KMS-11 (cell line): ENCODE measurements at regions not wholly inside any gene's neighbourhood (a gene's known extent, or its start where the extent isn't known, plus 50 kb on each side); places are given as distances from the start of the nearest gene placed in this dataset.

ENCODE experiments used
- H2AFZ ChIP-seq: fragments of 200-600 bp; sonication (generic); 2 replicates; pipeline ENCODE4 v1.6.1; 2016; ENCODE audit warnings: antibody characterized with exemption, mixed run types, low read depth
- H3K27ac ChIP-seq: fragments of 200-600 bp; sonication (generic); 2 replicates; pipeline ENCODE4 v1.6.1; 2016; ENCODE audit warnings: mild to moderate bottlenecking, mixed run types
- H3K27me3 ChIP-seq: fragments of 200-600 bp; sonication (generic); 2 replicates; pipeline ENCODE4 v1.6.1; 2017; ENCODE audit warnings: mild to moderate bottlenecking, low read depth, mixed run types, moderate library complexity; ENCODE audit not compliant: insufficient read depth
- H3K36me3 ChIP-seq: fragments of 200-600 bp; sonication (generic); 2 replicates; pipeline ENCODE4 v1.6.1; 2017; ENCODE audit warnings: mild to moderate bottlenecking, mixed run types; ENCODE audit not compliant: insufficient read depth
- H3K4me1 ChIP-seq: fragments of 200-600 bp; sonication (generic); 2 replicates; pipeline ENCODE4 v1.6.1; 2016; ENCODE audit warnings: mild to moderate bottlenecking, low read depth, mixed run types; ENCODE audit not compliant: poor library complexity, severe bottlenecking
- H3K4me2 ChIP-seq: fragments of 200-600 bp; sonication (generic); 2 replicates; pipeline ENCODE4 v1.7.0; 2016; ENCODE audit warnings: mild to moderate bottlenecking, mixed run types
- H3K4me3 ChIP-seq: fragments of 200-600 bp; sonication (generic); IDR thresholded peaks from 2 replicates; pipeline ENCODE4 v1.6.1; 2017; ENCODE audit warnings: low read depth, low read length, mixed read lengths; ENCODE audit not compliant: insufficient read depth
- H3K79me2 ChIP-seq: fragments of 200-600 bp; sonication (generic); 2 replicates; pipeline ENCODE4 v1.6.1; 2016; ENCODE audit warnings: low read depth, mixed run types; ENCODE audit not compliant: insufficient read depth
- H3K9ac ChIP-seq: fragments of 200-600 bp; sonication (generic); 2 replicates; pipeline ENCODE4 v1.6.1; 2016; ENCODE audit warnings: mild to moderate bottlenecking, mixed run types
- H4K20me1 ChIP-seq: fragments of 200-600 bp; sonication (generic); 2 replicates; pipeline ENCODE4 v1.6.1; 2016; ENCODE audit warnings: mild to moderate bottlenecking, mixed run types; ENCODE audit not compliant: insufficient read depth
- CTCF ChIP-seq: fragments of 200-600 bp; sonication (generic); conservative IDR thresholded peaks from 2 replicates; pipeline ENCODE4 v1.6.1; 2017; ENCODE audit warnings: low read depth, mild to moderate bottlenecking, antibody characterized with exemption, low read length, moderate library complexity, mixed read lengths

GRCh38 chrX:138872537-138872936 lies 161.0 kb upstream of the FGF13 start:
- no peak overlapping the region for H3K4me3 ChIP-seq
- H4K20me1 ChIP-seq: no peaks in the 10 kb centered on the region
- no peak for TF ChIP-seq CTCF
- H2AFZ ChIP-seq: no peak overlapping the region
- no peaks in the 10 kb centered on the region for H3K79me2 ChIP-seq
- no peak overlapping the region for H3K4me2 ChIP-seq
- no peaks in the 10 kb centered on the region for H3K36me3 ChIP-seq
- no peaks in the 10 kb centered on the region for H3K27me3 ChIP-seq
- H3K9ac ChIP-seq: no peak overlapping the region
- no peaks in the 10 kb centered on the region for H3K4me1 ChIP-seq
- H3K27ac ChIP-seq: no peak overlapping the region

GRCh38 chrX:138871739-138872138 lies 160.2 kb upstream of the FGF13 start:
- H3K27me3 ChIP-seq: no peaks in the 10 kb centered on the region
- no peak overlapping the region for H3K4me3 ChIP-seq
- no peaks in the 10 kb centered on the region for H4K20me1 ChIP-seq
- no peaks in the 10 kb centered on the region for H3K79me2 ChIP-seq
- H3K4me1 ChIP-seq: no peaks in the 10 kb centered on the region
- H2AFZ ChIP-seq: no peak overlapping the region
- H3K4me2 ChIP-seq: no peak overlapping the region
- no peak for TF ChIP-seq CTCF
- H3K27ac ChIP-seq: no peak overlapping the region
- no peak overlapping the region for H3K9ac ChIP-seq
- H3K36me3 ChIP-seq: no peaks in the 10 kb centered on the region

- no peaks in the 10 kb centered on the region for H3K27me3 ChIP-seq
- H3K4me2 ChIP-seq: no peak overlapping the region
- H3K4me1 ChIP-seq: no peaks in the 10 kb centered on the region
- no peak overlapping the region for H3K9ac ChIP-seq
- no peak overlapping the region for H3K27ac ChIP-seq
- no peak overlapping the region for H2AFZ ChIP-seq
- TF ChIP-seq CTCF: no peak
- no peaks in the 10 kb centered on the region for H3K79me2 ChIP-seq
- no peaks in the 10 kb centered on the region for H3K36me3 ChIP-seq
- no peaks in the 10 kb centered on the region for H4K20me1 ChIP-seq
- H3K4me3 ChIP-seq: no peak overlapping the region
These were observed 155.1 kb upstream of the FGF13 start for GRCh38 chrX:138866643-138867042.

- Histone ChIP-seq H3K27ac (no peak overlapping the region), H4K20me1 (no peaks in the 10 kb centered on the region)
- no peak for TF ChIP-seq CTCF
These were observed 153.7 kb upstream of the FGF13 start for GRCh38 chrX:138865093-138865649.

More at GRCh38 chrX:138865093-138865649, 153.7 kb upstream of the FGF13 start:
- Histone ChIP-seq H3K36me3 (no peaks in the 10 kb centered on the region), H3K4me3 (no peak overlapping the region), H3K79me2 (no peaks in the 10 kb centered on the region), H3K9ac (no peak overlapping the region), H3K27me3 (no peaks in the 10 kb centered on the region), H2AFZ (no peak overlapping the region), H3K4me2 (no peak overlapping the region), H3K4me1 (no peaks in the 10 kb centered on the region)
